ENCODE measurements at regions not wholly inside any gene's neighbourhood (a gene's known extent, or its start where the extent isn't known, plus 50 kb on each side); places are given as distances from the start of the nearest gene placed in this dataset.

- no TSS peak for BruUV-seq (replicated peaks)
- TF ChIP-seq PAX8 (IDR thresholded peaks at IDR 0.05) (no peak), PKNOX1 (IDR thresholded peaks at IDR 0.05) (no peak), RELB (IDR thresholded peaks at IDR 0.05; ENCODE audit: low read depth) (no peak), USF2 (IDR thresholded peaks at IDR 0.05; ENCODE audit: borderline replicate concordance, low read depth, low read length) (no peak), MAX (IDR thresholded peaks at IDR 0.05; ENCODE audit: low read depth, low read length) (no peak), CBX5 (IDR thresholded peaks at IDR 0.05; ENCODE audit: low read depth) (no peak), POLR2A (IDR thresholded peaks at IDR 0.05; ENCODE audit: low read depth, low read length) (no peak), RFX5 (IDR thresholded peaks at IDR 0.05; ENCODE audit: low read depth, low read length) (no peak), NRF1 (conservative IDR thresholded peaks at IDR 0.05; ENCODE audit: low read depth, low read length) (no peak), NFIC (IDR thresholded peaks at IDR 0.05; ENCODE audit: low read depth, low read length) (no peak), ZNF217 (IDR thresholded peaks at IDR 0.05) (no peak), NR2F1 (conservative IDR thresholded peaks at IDR 0.05) (no peak), ELK1 (IDR thresholded peaks at IDR 0.05; ENCODE audit: low read depth, low read length) (no peak), RCOR1 (conservative IDR thresholded peaks at IDR 0.05; ENCODE audit: low read depth, low read length) (no peak), EP300 (IDR thresholded peaks at IDR 0.05; ENCODE audit: borderline replicate concordance in 1 of 2, control insufficient read depth in 1 of 2, low read depth in 2 of 2, low read length in 2 of 2) (no peak), NFYB (IDR thresholded peaks at IDR 0.05; ENCODE audit: insufficient read depth, low read depth, low read length) (no peak), TAF1 (IDR thresholded peaks at IDR 0.05; ENCODE audit: borderline replicate concordance, low read depth, low read length) (no peak), YY1 (IDR thresholded peaks at IDR 0.05; ENCODE audit: low read depth, low read length) (no peak)
Observed at GRCh38 chr10:21057989-21058388, 160.9 kb upstream of the NEBL start.

More at GRCh38 chr10:21057989-21058388, 160.9 kb upstream of the NEBL start:
- DNase-seq (ENCODE audit: low read depth, low spot score) (no peak), ATAC-seq (no peak), FAIRE-seq (no peak)
- no peaks in the 10 kb centered on the region for H3K27me3 ChIP-seq (replicated peaks in 1 of 2; ENCODE audit: control insufficient read depth in 2 of 2, insufficient read depth in 2 of 2, low read length in 1 of 2)
- H3K4me2 ChIP-seq (ENCODE audit: control insufficient read depth, insufficient read depth), result no peak overlapping the region
- H3K4me3 ChIP-seq, result no peak overlapping the region
- H3K9me3 ChIP-seq (replicated peaks; ENCODE audit: control insufficient read depth, insufficient read depth, low read length), result no peaks in the 10 kb centered on the region; the same call in 2 of the 3 replicates
- no peaks in the 10 kb centered on the region for H4K20me1 ChIP-seq (ENCODE audit: control insufficient read depth, insufficient read depth)
- ChIA-PET RAD21 (ENCODE audit: unreplicated experiment) (no interaction called here), CTCF (interaction anchor here (1.5 kb wide), 1 partner anchor 8 kb away, joined by 4 read pairs; no protein-coding TSS in a partner anchor), POLR2A (no interaction called here), SMC1A (ENCODE audit: uncharacterized antibody, unreplicated experiment) (no interaction called here)
- intact Hi-C loops (cut with micrococcal nuclease; ENCODE audit: unreplicated experiment) (no loop called here), in situ Hi-C loops (cut with MboI) (no loop called here)
- H3K4me1 ChIP-seq (ENCODE audit: control insufficient read depth, insufficient read depth, low read length), result no peaks in the 10 kb centered on the region
- H3K27ac ChIP-seq (ENCODE audit: control insufficient read depth, insufficient read depth), result no peak overlapping the region
- H3K36me3 ChIP-seq (ENCODE audit: control insufficient read depth in 2 of 2, insufficient read depth in 2 of 2, low read length in 1 of 2), result no peaks in the 10 kb centered on the region
- no peak overlapping the region for H3K9ac ChIP-seq (ENCODE audit: control insufficient read depth, insufficient read depth, low read length)
- H3K79me2 ChIP-seq (ENCODE audit: control insufficient read depth, insufficient read depth, low read length), result no peaks in the 10 kb centered on the region
- H2AFZ ChIP-seq (ENCODE audit: control insufficient read depth, low read depth, low read length), result no peak overlapping the region
